ENCODE measurements at regions not wholly inside any gene's neighbourhood (a gene's known extent, or its start where the extent isn't known, plus 50 kb on each side); places are given as distances from the start of the nearest gene placed in this dataset.

GRCh38 chr6:92469186-92469828 lies 950.1 kb downstream of the EPHA7 start:
- intact Hi-C loops (cut with DNase I) = no loop called here
- WGBS, 4 donors = 84 to 87% (median 87%) methylated on average over 4 of the region's 4 CpGs
- H3K4me3 ChIP-seq = no peak overlapping the region
- H3K4me1 ChIP-seq = no peaks in the 10 kb centered on the region
- TF ChIP-seq POLR2A (IDR thresholded peaks at IDR 0.05) = no peak
- no peaks in the 10 kb centered on the region for H3K36me3 ChIP-seq
- no peak for DNase-seq
- no peak for ATAC-seq
- no peaks in the 10 kb centered on the region for H3K27me3 ChIP-seq
- H3K27ac ChIP-seq = no peak overlapping the region
- peaks cover 0 to 17% (median 0%) of the 10 kb centered on the region in 12 donors for H3K9me3 ChIP-seq

- H3K4me1 ChIP-seq = no peaks in the 10 kb centered on the region
- H3K36me3 ChIP-seq = no peaks in the 10 kb centered on the region
- no peaks in the 10 kb centered on the region for H3K27me3 ChIP-seq
- intact Hi-C loops (cut with DNase I) = no loop called here
- peaks cover 0 to 17% (median 0%) of the 10 kb centered on the region in 12 donors for H3K9me3 ChIP-seq
- DNase-seq (no peak), ATAC-seq (no peak)
- no peak overlapping the region for H3K4me3 ChIP-seq
- TF ChIP-seq POLR2A (IDR thresholded peaks at IDR 0.05) = no peak
- H3K27ac ChIP-seq = no peak overlapping the region
Measured at GRCh38 chr6:92468066-92468465, 951.3 kb downstream of the EPHA7 start.

GRCh38 chr6:92460133-92460532 lies 959.2 kb downstream of the EPHA7 start:
- Histone ChIP-seq H3K27me3 (no peaks in the 10 kb centered on the region), H3K36me3 (no peaks in the 10 kb centered on the region), H3K4me3 (no peak overlapping the region), H3K4me1 (no peaks in the 10 kb centered on the region), H3K27ac (no peak overlapping the region), H3K9me3 (peaks cover 0 to 3% (median 0%) of the 10 kb centered on the region in 12 donors)
- TF ChIP-seq POLR2A (IDR thresholded peaks at IDR 0.05) = no peak
- TF ChIP-seq, protein P1, sequence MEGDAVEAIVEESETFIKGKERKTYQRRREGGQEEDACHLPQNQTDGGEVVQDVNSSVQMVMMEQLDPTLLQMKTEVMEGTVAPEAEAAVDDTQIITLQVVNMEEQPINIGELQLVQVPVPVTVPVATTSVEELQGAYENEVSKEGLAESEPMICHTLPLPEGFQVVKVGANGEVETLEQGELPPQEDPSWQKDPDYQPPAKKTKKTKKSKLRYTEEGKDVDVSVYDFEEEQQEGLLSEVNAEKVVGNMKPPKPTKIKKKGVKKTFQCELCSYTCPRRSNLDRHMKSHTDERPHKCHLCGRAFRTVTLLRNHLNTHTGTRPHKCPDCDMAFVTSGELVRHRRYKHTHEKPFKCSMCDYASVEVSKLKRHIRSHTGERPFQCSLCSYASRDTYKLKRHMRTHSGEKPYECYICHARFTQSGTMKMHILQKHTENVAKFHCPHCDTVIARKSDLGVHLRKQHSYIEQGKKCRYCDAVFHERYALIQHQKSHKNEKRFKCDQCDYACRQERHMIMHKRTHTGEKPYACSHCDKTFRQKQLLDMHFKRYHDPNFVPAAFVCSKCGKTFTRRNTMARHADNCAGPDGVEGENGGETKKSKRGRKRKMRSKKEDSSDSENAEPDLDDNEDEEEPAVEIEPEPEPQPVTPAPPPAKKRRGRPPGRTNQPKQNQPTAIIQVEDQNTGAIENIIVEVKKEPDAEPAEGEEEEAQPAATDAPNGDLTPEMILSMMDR (IDR thresholded peaks at IDR 0.05) = no peak
- intact Hi-C loops (cut with DNase I) = no loop called here
- ATAC-seq = no peak
- no peak for DNase-seq
- 83 to 85% (median 83%) methylated on average over 2 of the region's 2 CpGs for WGBS, 4 donors

DNA sequence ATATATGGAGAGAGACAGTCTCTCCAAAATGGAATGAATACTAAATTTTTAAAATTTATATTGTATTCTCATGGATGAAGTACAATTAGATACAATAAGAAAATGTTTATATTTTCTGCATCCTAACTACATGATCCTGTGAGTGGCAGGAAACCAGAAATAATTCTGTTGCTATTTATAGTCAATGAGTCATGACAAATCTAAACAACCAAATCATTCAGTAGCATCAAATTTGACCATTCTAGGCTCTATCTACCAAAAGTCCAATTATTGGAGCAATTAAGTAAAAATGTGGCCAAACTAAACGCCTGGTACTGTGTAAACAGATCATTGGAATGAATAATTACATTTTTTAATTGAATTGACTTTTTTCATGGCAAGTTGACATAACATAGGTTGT lies 959.8 kb downstream of the EPHA7 start:
- no peak for ATAC-seq
- Histone ChIP-seq H3K27ac (no peak overlapping the region), H3K27me3 (no peaks in the 10 kb centered on the region), H3K4me3 (no peak overlapping the region), H3K36me3 (no peaks in the 10 kb centered on the region), H3K9me3 (no peaks in the 10 kb centered on the region), H3K4me1 (no peaks in the 10 kb centered on the region)
- intact Hi-C loops (cut with DNase I) = no loop called here
- no peak for DNase-seq
- WGBS, 4 donors = 0 to 78% (median 36%) methylated on average over 1 of the region's 1 CpG
- TF ChIP-seq POLR2A (IDR thresholded peaks at IDR 0.05) = no peak
- TF ChIP-seq, protein P1 (IDR thresholded peaks at IDR 0.05) = no peak

- peaks cover 0 to 5% (median 0%) of the 10 kb centered on the region in 12 donors for H3K9me3 ChIP-seq
- H3K36me3 ChIP-seq = no peaks in the 10 kb centered on the region
- WGBS, 4 donors = 82 to 84% (median 82%) methylated on average over 3 of the region's 3 CpGs
- DNase-seq (no peak), ATAC-seq (no peak)
- H3K4me3 ChIP-seq = no peak overlapping the region
- TF ChIP-seq, protein P1 (IDR thresholded peaks at IDR 0.05) = no peak
- no peak for TF ChIP-seq POLR2A (IDR thresholded peaks at IDR 0.05)
- intact Hi-C loops (cut with DNase I) = no loop called here
- H3K27ac ChIP-seq = no peak overlapping the region
- no peaks in the 10 kb centered on the region for H3K4me1 ChIP-seq
- no peaks in the 10 kb centered on the region for H3K27me3 ChIP-seq
Measured at GRCh38 chr6:92446052-92446451, 973.3 kb downstream of the EPHA7 start.
